Endothelial cell of umbilical vein (primary cell): ENCODE measurements at regions not wholly inside any gene's neighbourhood (a gene's known extent, or its start where the extent isn't known, plus 50 kb on each side); places are given as distances from the start of the nearest gene placed in this dataset.

ENCODE experiments used
- BruUV-seq: library from RNA; stranded (reverse); fragments of 400-500 nt; replicated peaks from 2 replicates; lab custom pipeline; 2021; lab: Mats Ljungman, UMichigan
- CTCF ChIA-PET: fragments of 300-600, 350-600 bp; sonication (Branson Sonifier 250); formaldehyde crosslinking; loops from one replicate; lab custom pipeline; 2021; ENCODE audit warnings: antibody characterized with exemption, inconsistent platforms; lab: Charles Lee
- POLR2A ChIA-PET: fragments of 300-600, 350-600 bp; sonication (Branson Sonifier 250); formaldehyde crosslinking; loops from one replicate; lab custom pipeline; 2021; ENCODE audit warnings: antibody characterized with exemption, inconsistent platforms; lab: Charles Lee
- DNase-seq: peaks from one replicate; pipeline ENCODE4 v3.0.0-alpha.2; 2011; ENCODE audit warnings: low read depth, low spot score
- FAIRE-seq: peaks from 2 replicates; lab custom pipeline; 2011; peaks lifted over from hg19 to GRCh38; lab: Jason Lieb, UNC
- H2AFZ ChIP-seq: 2 replicates; pipeline ENCODE4 v1.6.0; 2012; ENCODE audit warnings: low read depth, low read length, control low read depth, inconsistent platforms
- H3K27ac ChIP-seq: 2 replicates; pipeline ENCODE4 v1.5.1; 2011; ENCODE audit warnings: low read depth, mild to moderate bottlenecking, control low read depth, low read length, moderate library complexity; ENCODE audit not compliant: insufficient read depth
- H3K27me3 ChIP-seq, 2 experiments: 2 replicates each; pipeline versions ENCODE4 v1.6.0 to v1.6.1; 2011; ENCODE audit warnings: low read length in 2 of 2, mixed read lengths in 1 of 2; ENCODE audit not compliant: control insufficient read depth in 2 of 2, insufficient read depth in 2 of 2
- H3K36me3 ChIP-seq, 2 experiments: 2 replicates in 1 of 2; 3 replicates in 1 of 2; pipeline ENCODE4 v1.5.1; 2011; ENCODE audit warnings: low read length in 2 of 2, mild to moderate bottlenecking in 1 of 2, moderate library complexity in 1 of 2; ENCODE audit not compliant: control insufficient read depth in 2 of 2, insufficient read depth in 2 of 2; ENCODE audit errors: extremely low read depth in 1 of 2
- H3K4me1 ChIP-seq: 3 replicates; pipeline ENCODE4 v1.5.1; 2011; ENCODE audit warnings: mild to moderate bottlenecking, low read length; ENCODE audit not compliant: control insufficient read depth, insufficient read depth; ENCODE audit errors: extremely low read depth
- H3K4me2 ChIP-seq: 2 replicates; pipeline ENCODE4 v1.6.1; 2011; ENCODE audit warnings: low read length, control low read depth, mixed read lengths; ENCODE audit not compliant: insufficient read depth
- H3K4me3 ChIP-seq, 3 experiments: fragments of 200-600 bp in 1 of 3; sonication (generic), shearing (Covaris generic) in 1 of 3; replicated peaks in 1 of 3; 2 replicates each; pipeline ENCODE4 v1.5.1; 2011 to 2016; ENCODE audit warnings: control low read depth in 3 of 3, low read length in 3 of 3, mild to moderate bottlenecking in 2 of 3, inconsistent platforms in 1 of 3, low read depth in 1 of 3, moderate library complexity in 1 of 3; ENCODE audit not compliant: insufficient read depth in 1 of 3
- H3K79me2 ChIP-seq: 2 replicates; pipeline ENCODE4 v1.6.0; 2012; ENCODE audit warnings: low read length, inconsistent platforms; ENCODE audit not compliant: control insufficient read depth, insufficient read depth
- H3K9ac ChIP-seq: replicated peaks from 2 replicates; pipeline ENCODE3; 2011; ENCODE audit warnings: low read length, control low read depth; ENCODE audit not compliant: insufficient read depth; ENCODE audit errors: extremely low read depth
- H3K9me1 ChIP-seq: replicated peaks from 3 replicates; pipeline ENCODE4 v1.6.0; 2011; ENCODE audit warnings: mild to moderate bottlenecking, low read length; ENCODE audit not compliant: control insufficient read depth, insufficient read depth; ENCODE audit errors: extremely low read depth
- H3K9me3 ChIP-seq: replicated peaks from 2 replicates; pipeline ENCODE4 v1.5.1; 2012; ENCODE audit warnings: low read length, inconsistent platforms; ENCODE audit not compliant: control insufficient read depth, insufficient read depth
- H4K20me1 ChIP-seq: replicated peaks from 2 replicates; pipeline ENCODE3; 2011; ENCODE audit warnings: mild to moderate bottlenecking, low read length; ENCODE audit not compliant: control insufficient read depth, insufficient read depth; ENCODE audit errors: extremely low read depth
- CTCF ChIP-seq, 2 donors: IDR thresholded peaks; 1 replicate in 1 of 2; 2 replicates in 1 of 2; pipeline ENCODE4 v1.5.1; 2011; ENCODE audit warnings: low read length in 2 of 2, mild to moderate bottlenecking in 2 of 2, moderate library complexity in 2 of 2, control low read depth in 1 of 2, inconsistent platforms in 1 of 2, low read depth in 1 of 2; ENCODE audit not compliant: insufficient read depth in 1 of 2; ENCODE audit errors: extremely low read depth in 1 of 2
- EZH2 ChIP-seq: IDR thresholded peaks from 2 replicates; pipeline ENCODE4 v1.6.1; 2012; ENCODE audit warnings: borderline replicate concordance, low read depth, mild to moderate bottlenecking, moderate library complexity, low read length, inconsistent platforms; ENCODE audit not compliant: severe bottlenecking
- FOS ChIP-seq: IDR thresholded peaks from 2 replicates; pipeline ENCODE4 v1.6.1; 2011; ENCODE audit warnings: mild to moderate bottlenecking, low read length, moderate library complexity, borderline replicate concordance; ENCODE audit not compliant: insufficient read depth
- GATA2 ChIP-seq: IDR thresholded peaks from 2 replicates; pipeline ENCODE4 v1.7.0; 2011; ENCODE audit warnings: low read depth, mild to moderate bottlenecking, moderate library complexity, mixed read lengths, low read length; ENCODE audit not compliant: insufficient read length, insufficient read depth
- JUN ChIP-seq: IDR thresholded peaks from 2 replicates; pipeline ENCODE4 v1.6.1; 2011; ENCODE audit warnings: borderline replicate concordance, low read depth; ENCODE audit not compliant: insufficient read length, insufficient read depth
- MAX ChIP-seq: IDR thresholded peaks from 2 replicates; pipeline ENCODE4 v1.6.1; 2011; ENCODE audit not compliant: insufficient read depth, insufficient read length
- MYC ChIP-seq: IDR thresholded peaks from one replicate; pipeline ENCODE4 v1.6.1; 2011; ENCODE audit warnings: mild to moderate bottlenecking, low read depth, low read length
- POLR2A ChIP-seq: IDR thresholded peaks from 2 replicates; pipeline ENCODE4 v1.6.1; 2012; ENCODE audit warnings: low read depth, mild to moderate bottlenecking, control low read depth, low read length
- POLR2AphosphoS5 ChIP-seq: IDR thresholded peaks from 2 replicates; pipeline ENCODE4 v1.6.1; 2012; ENCODE audit warnings: low read depth, mild to moderate bottlenecking, control low read depth, low read length, moderate library complexity; ENCODE audit not compliant: insufficient read depth
- dilution Hi-C: fragments of 300-500 bp; cut with MboI; formaldehyde crosslinking; loops from one replicate; pipeline ENCODE4 v1.15.0; 2019; ENCODE audit warnings: low sequenced_read_pairs; ENCODE audit not compliant: extremely low pct_ligation_motif_present
- intact Hi-C: fragments of 100-400 bp; cut with micrococcal nuclease; formaldehyde crosslinking; loops from one replicate; pipeline ENCODE4 v1.10.0; 2022

GRCh38 chr3:147513785-147514184 is 104.6 kb downstream of the ZIC1 start:
- H3K27me3 ChIP-seq = peaks cover 0 to 2% of the 10 kb centered on the region in 2 experiments
- no peaks in the 10 kb centered on the region for H3K36me3 ChIP-seq
- BruUV-seq = no TSS peak
- CTCF ChIA-PET = no interaction called here
- POLR2A ChIA-PET = no interaction called here
- no peaks in the 10 kb centered on the region for H4K20me1 ChIP-seq
- dilution Hi-C loops (no loop called here), intact Hi-C loops (no loop called here)
- no peak overlapping the region for H3K4me3 ChIP-seq
- no peak for DNase-seq
- H3K9ac ChIP-seq = no peak overlapping the region
- H3K4me1 ChIP-seq = no peaks in the 10 kb centered on the region
- no peaks in the 10 kb centered on the region for H3K9me3 ChIP-seq
- no peak overlapping the region for H3K4me2 ChIP-seq
- FAIRE-seq = no peak
- no peak for TF ChIP-seq MYC
- TF ChIP-seq MAX = no peak
- TF ChIP-seq CTCF (IDR thresholded peaks at IDR 0.05; ENCODE audit: extremely low read depth in 1 of 2, insufficient read depth in 1 of 2, low read depth in 1 of 2, low read length in 2 of 2) = no peak
- no peak for TF ChIP-seq JUN
- no peak for TF ChIP-seq FOS
- no peak for TF ChIP-seq POLR2A
- no peak for TF ChIP-seq EZH2
- TF ChIP-seq GATA2 = no peak
- no peak for TF ChIP-seq POLR2AphosphoS5
- H3K79me2 ChIP-seq = no peaks in the 10 kb centered on the region
- H2AFZ ChIP-seq = no peak overlapping the region
- no peak overlapping the region for H3K27ac ChIP-seq
- H3K9me1 ChIP-seq = no peaks in the 10 kb centered on the region
